Right renal cortex interstitium (tissue), 3 donors: ENCODE measurements at regions not wholly inside any gene's neighbourhood (a gene's known extent, or its start where the extent isn't known, plus 50 kb on each side); places are given as distances from the start of the nearest gene placed in this dataset.
"Not testable (repeated sequence)": the region's sequence is repeated elsewhere in the genome, so short reads cannot be mapped to it uniquely, and the experiment has no call there.

Experiments used
- DNase-seq, 3 donors: peaks; one replicate each; pipeline ENCODE4 v3.0.0-alpha.2; 2013; ENCODE audit warnings: low read depth in 3 of 3, low spot score in 2 of 3

GRCh38 chr7:53237344-53237913 lies 202.0 kb downstream of the POM121L12 start:
- DNase-seq: no peak

DNA sequence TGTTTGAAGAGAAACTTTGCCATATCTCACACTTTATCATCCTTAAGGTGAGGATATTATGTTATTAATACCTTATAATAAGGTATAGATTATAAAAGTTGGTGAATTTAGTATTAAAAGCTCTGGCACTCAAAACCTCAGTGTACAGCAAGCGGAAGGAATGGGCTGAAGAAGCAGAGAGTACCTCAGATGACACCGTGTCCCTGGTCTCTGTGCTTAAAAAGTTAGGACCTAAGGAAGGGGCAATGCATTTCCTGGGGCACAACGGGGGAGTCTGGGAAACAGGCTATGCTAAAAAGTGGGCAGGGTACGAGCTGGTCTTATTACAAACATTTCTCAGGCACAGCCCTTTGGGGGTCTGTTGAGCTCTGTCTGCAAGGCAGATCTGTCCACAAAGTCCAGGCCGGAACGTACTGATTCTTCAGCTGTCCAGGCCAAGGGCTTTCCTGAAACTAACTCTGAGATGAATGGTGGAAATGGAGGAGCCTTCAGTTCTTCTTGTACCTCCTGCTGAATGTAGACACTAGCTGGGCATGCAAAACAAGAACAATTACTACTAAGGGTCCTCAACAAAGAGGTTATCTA lies 202.7 kb downstream of the POM121L12 start:
- DNase-seq: no peak

- DNase-seq: not testable (repeated sequence)
Observed at GRCh38 chr7:53239151-53239550, 203.7 kb downstream of the POM121L12 start.

GRCh38 chr7:53245721-53246120 lies 210.3 kb downstream of the POM121L12 start:
- DNase-seq: no peak

DNA sequence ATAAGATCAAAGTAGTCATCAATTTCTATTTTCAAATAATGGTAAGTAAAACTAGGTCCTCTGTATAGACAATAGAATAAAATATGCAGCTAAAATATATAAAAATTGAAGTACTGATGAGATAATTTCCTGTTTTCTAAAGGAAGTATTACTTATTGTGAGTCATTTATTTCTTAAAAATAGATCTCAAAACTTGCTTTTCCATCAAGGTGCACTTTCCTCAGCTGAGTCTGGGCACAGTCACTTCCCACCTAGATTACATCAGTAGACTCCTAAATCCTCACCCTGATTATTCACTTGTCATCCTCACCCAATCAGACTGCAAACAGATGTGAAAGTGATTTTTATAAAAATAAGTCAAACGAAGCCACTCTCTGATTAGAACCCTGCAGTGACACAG lies 211.5 kb downstream of the POM121L12 start:
- no peak for DNase-seq

- no peak for DNase-seq
Observed at GRCh38 chr7:53252539-53252938, 217.1 kb downstream of the POM121L12 start.

- no peak for DNase-seq
Observed at GRCh38 chr7:53272081-53272480, 236.6 kb downstream of the POM121L12 start.

DNA sequence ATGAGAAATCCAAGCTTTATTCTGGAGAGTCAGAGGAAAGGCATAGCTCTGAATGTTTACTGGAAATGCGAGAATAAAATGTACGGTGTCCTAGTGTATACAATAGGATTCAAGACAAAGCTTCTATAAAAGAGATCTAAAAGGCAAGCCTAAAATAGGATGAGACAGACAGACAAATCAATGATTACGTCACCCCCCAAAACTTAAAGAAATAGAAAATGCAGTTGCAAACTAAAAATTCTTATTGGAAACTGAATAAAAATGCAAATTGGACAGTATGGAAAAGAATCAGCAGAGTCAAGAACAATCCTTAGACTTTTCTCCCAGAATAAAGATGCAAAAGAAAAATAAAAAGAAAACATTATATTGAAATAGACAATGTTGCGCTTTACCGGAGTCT lies 245.9 kb downstream of the POM121L12 start:
- no peak for DNase-seq

GRCh38 chr7:53292341-53292740 lies 256.9 kb downstream of the POM121L12 start:
- DNase-seq: no peak

GRCh38 chr7:53302496-53303246 lies 267.2 kb downstream of the POM121L12 start:
- no peak for DNase-seq

DNA sequence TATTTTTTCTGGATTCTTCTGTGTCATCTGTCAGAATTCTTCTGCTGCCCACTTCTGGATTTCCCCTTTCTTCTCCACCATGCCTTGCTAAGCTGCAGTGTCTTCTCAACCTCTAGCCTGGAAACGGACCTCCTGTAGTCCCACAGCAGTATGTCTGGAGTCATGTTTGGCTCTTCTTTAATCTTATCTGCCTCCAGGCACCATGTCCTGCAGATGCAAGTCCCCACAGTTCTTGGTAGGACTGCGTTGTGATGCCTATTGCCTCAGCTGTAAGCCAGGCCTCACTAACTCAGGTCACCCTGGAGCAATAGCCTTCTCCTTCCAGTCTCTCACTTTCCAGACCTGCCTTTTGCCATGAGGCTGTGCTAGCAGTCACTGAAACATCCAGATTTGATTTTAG lies 268.3 kb downstream of the POM121L12 start:
- no peak for DNase-seq

DNA sequence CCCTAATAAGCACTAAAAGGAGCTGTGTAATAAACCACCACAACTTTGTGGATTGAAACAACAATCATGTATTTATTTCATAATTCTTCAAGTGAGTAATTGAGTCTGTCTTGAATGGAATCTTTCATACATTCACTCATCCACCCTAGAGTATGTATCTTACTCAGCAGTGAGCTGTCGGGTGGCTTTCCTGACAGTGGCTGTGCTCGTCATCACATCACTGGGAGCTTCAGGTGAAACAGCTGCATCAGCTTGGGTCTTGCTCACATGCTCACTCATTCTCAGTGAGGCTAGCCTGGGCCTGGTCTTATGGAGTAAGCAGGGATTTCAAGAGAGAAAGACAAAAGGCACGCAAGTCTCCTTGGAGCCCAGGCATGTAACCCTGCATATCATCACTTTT lies 271.4 kb downstream of the POM121L12 start:
- no peak for DNase-seq

GRCh38 chr7:53311205-53311604 lies 275.8 kb downstream of the POM121L12 start:
- DNase-seq: no peak

DNA sequence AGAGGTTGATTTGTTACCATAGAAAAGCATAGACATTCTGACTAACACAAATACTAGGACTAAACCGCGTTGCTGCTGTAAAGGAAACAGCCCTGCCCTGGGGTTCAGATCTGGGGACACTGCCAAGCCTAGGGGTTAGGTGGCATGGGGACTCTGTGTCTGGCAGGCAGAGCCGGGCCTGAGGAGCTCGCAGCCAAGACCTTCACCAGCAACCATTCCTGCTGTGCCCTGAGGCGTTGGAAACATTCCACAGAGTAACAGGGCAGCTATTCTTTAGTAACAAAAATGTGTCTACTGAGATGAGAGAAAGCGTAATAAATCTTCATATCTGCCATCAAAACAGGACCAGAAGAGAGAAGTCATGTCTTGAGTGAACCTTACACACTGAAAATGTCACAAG lies 280.5 kb downstream of the POM121L12 start:
- peak in 2 of 3 donors; percentile 1 to 10 for DNase-seq

- DNase-seq: no peak
Observed at GRCh38 chr7:53318566-53318965, 283.1 kb downstream of the POM121L12 start.

DNA sequence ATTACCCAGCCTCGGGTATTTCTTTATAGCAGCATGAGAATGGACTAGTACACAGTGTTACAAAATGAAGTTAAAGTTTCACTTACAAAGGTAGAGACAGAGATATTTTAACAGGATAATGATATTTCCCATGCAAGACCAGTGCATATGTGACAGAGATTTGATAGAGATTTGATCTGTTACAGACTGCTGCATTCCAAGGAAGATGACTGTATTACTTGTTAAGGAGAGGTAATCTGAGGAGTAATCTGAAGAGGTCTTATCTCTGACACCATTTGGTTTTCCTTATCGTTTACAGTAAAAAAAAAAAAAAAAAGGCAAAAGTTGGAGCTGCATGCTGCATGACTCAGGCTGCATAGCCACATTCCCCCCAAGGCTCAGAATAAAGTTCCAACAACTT lies 289.6 kb downstream of the POM121L12 start:
- no peak for DNase-seq

- DNase-seq: no peak
Observed at GRCh38 chr7:53326634-53327033, 291.2 kb downstream of the POM121L12 start.

- DNase-seq: no peak
Observed at GRCh38 chr7:53336105-53336668, 300.8 kb downstream of the POM121L12 start.

- no peak for DNase-seq
Observed at GRCh38 chr7:53340220-53340619, 304.8 kb downstream of the POM121L12 start.

DNA sequence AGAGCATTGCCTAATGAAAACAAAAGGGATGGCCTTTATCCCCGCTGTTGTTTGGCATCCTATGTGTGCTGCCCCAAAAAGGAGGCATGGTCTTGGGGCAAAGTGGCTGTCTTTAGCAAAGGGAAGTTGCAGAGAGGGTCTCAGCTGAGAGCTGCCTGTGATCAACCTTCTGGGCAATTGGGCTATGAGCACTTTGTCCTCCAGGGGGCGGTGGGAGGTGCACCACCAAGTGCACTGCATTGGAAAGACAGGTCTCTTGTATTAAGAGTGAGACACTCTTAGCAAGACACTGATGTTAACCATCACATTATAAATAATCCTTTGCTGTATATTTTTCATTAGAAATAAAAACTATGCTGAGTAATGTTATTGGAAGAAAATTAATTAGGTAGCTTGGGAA lies 314.8 kb downstream of the POM121L12 start:
- DNase-seq: peak in 1 of 3 donors; percentile 12

DNA sequence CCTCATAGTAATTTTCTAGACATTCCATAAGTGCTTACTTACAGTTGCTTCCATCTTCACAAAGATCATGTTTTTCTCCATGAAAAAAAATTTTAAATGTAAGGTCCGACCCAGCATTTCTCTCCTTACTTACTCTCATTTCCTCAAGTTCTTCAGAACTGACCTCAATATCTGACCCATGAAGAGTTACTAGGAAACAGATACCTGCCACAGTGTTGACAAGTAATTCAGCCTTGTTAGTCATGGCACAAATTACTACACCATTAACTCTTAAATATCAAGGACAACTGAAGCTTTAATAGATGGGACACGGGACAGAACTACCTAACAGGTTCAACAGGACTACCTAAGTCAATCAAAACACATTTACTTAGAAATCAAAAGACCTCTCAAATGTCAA lies 316.2 kb downstream of the POM121L12 start:
- DNase-seq: no peak

GRCh38 chr7:53358269-53358668 lies 322.8 kb downstream of the POM121L12 start:
- DNase-seq: no peak
